HG03342 (cell line): ENCODE measurements at regions not wholly inside any gene's neighbourhood (a gene's known extent, or its start where the extent isn't known, plus 50 kb on each side); places are given as distances from the start of the nearest gene placed in this dataset.
A peak's percentile ranks its signal among the peaks of the same experiment; 100 is the strongest.

Experiments
- ATAC-seq: cut with Tn5 transposase; IDR thresholded peaks from one replicate; pipeline ENCODE4 v1.9.1; 2021; ENCODE audit warnings: mild to moderate bottlenecking, moderate library complexity; ENCODE audit not compliant: unreplicated experiment

DNA sequence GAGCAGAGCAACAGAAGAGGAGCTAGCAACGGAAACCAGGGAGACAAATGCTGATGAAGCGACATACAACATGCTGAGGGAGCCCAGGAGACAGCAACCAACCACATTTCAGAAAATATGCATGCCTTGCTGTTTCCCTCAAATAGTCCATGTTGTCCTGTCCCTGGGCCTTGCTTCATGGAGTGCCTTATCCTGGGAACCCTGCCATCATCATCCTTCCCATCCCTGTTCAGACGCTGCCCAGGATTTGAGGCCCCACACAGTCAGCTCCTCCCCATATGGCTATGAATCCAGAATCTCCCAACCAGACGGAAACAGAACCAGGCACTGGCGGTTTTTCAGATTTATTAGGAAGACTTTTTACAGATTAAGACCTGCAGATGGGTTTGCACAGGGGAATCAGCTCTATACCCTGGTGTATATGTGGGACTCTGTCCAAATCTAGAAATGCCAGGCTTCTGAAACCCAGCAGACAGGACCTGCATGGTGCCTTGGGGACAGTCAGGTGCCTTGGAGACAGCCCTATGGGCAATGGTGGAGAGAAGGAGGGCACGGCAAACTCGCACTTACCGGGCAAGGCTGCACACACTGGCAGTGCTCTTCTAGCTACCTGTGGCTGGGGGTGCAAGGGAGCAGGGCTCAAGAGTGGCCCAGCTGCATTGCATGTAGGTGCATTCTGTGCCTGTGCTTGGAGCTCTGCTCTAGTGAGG, 199.7 kb upstream of the MAMLD1 start:
- ATAC-seq = no peak

DNA sequence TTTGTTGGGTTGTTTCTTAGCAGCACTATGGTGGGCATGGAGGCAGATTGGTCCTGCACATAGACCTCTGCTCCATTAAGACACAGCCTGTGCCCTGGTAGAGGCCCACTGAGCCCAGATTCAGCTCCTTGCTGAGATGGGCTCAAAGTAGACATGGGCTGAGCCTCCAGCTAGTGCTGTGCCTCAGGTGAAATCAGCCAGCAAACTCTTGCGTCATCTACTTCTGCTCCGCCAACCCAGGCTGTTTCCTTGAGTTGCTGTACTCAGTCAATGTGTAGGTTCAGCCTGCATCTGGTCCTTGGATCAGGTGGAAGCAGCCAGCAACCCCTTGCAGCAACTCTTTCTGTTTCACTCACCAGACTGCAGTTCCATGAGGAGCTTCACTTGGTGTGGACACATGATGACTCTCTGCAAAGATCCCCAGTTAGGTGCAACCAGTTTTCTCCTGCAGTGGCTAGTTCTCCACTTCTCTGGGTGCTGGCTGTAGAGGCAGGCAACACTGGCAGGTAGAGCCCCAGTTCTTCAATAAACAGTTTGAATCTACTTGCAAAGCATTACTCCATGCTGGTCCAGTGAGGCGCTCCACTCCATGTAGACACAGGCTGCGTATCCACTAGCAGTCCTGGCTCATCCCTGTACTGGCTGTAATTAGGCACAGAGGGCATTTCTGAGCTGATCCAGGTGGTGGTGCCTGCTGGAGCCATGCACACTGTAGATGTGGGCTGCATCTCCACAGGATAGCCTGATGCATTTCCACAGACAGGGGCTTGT, 199.0 kb upstream of the MAMLD1 start:
- no peak for ATAC-seq

DNA sequence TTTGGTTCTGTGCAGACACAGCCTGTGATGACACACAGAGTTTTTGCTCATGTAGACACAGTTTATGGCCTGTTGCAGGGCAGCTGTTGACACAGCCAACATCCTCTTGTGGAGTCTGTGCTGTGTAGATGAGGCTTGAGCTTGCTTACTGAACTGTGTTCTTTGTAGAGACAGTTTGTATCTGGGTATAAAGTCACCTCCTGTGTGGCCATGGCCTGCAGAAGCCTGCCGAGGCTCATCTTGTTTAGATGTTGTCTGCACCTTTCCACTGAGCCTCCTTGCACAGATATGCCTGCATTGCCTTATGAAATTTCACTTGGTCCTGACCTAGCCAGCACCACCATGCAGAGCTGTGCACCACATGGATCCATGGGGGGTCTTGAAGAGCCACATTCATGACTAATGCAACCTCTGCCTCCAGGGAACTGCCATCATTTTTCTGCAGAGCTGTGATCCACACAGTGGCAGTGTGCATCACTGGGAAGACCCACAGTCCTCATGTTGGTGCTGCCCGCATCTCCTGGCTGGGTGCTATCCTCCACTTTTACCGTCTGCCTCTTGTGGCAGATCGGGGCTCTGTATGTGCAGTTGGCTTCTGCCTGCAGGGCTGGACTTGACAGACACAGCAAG, 198.0 kb upstream of the MAMLD1 start:
- ATAC-seq = no peak

DNA sequence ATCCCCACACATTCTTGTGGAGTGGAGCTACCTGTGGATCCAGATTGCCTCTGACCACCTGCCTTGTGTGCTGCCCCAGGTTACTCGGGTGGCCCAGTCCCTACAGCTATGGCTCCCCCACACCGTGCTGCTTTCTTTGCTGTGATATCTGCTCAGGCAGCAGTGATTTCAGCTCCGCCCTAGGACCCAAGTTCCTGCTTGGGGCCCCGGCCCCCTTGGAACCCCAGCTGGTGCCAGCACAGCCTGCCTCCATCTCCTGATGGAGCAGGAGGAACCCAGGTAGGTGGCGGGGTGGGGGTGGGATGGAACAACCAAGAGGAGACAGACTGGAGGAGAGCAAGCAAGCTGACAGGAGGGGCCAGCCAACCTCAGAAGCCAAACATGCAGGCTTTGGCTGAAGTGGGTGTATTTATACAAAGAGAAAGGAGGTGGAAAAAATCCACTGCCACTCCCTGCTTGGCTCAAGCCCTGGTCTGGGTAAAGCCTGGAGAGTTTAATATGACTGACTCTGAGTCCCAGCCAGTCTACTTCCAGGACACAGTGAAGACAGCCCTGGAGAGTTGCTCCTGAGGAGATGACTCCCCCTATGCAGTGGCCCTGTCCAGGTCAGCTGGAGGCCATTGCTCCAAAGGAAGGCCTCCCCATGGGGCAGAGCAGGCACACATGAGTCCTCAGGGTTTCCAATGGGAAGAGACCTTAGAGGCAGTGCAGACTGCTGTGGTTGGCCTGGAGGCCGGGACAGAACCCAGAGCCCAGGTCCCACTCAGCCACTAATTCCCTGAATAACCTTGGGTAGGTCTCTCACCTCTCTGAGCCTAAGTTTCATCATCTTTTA, 197.1 kb upstream of the MAMLD1 start:
- no peak for ATAC-seq

DNA sequence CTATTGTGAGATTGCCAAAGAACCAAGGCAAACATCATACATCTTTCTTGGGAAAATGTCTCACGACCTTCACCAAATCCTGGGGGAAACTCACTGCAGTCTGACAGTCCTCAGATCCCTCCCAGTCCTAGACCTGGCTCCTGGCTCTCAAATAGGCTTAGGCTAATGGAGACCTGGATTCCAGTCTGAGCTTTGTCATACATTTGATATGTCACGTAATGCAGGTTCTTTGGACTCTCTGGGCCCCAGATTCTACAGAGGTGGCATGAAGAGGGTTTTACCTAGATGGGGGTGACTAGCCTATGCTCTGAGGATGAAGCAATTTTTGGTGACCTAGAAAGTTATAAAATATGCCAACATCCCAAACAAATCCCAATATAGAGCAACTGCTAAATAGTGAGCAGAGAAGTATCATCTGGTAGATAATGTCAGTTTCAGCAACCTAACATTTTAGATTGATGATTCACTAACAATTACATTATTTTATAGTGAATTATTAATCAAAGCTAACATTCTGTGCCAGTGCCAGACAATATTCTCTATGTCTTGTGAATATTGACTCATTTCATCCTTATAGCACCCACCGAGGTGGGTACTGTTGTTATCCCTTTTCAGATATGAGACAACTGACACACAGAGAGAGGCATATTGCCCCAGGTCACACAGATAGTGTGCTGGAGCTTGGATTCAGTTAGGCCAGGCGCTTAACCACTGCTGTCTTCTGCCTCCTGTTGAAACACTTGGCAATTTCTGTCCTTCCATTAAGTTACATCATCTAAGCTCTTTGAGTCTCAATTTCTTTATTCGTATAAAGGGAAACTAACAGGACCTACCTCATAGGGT, 195.4 kb upstream of the MAMLD1 start:
- no peak for ATAC-seq

DNA sequence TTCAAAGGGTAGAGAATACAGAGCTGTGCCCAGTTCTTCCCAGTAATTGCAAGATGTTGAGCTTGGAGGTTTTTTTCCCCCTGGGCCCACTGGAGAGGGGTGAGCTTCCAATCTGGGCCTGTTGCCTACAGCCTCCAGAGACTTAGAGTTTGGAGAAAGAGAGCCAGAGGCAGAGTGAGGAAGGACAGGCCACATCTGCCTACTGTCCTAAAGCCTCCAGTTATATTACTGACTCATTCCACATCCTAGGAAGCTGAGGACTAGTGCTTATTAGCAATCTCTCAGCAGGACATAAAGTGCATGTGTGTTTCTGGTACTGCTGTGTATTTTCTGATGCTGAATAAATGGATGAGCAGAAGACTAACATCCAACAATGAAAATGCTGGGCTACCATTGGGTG, 181.0 kb upstream of the MAMLD1 start:
- ATAC-seq = no peak

DNA sequence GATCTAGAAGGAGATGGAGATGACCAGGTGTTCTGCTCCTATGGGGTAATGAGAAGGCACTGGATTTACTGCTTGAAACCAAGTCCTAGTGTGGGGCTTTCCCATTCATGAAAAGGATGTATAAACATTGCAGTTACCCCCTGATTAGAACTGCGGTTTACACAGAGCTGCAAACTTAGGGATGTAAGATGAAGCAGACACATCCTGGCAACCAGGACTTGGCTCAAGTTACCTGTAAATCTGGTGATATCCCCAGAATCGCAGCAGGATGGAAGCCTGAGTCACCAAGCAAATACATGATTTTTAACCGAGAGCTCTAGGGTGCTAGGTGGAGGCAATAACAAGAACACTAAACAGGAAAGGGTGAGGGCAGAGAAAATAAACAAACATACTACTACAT, 178.6 kb upstream of the MAMLD1 start:
- ATAC-seq = no peak

DNA sequence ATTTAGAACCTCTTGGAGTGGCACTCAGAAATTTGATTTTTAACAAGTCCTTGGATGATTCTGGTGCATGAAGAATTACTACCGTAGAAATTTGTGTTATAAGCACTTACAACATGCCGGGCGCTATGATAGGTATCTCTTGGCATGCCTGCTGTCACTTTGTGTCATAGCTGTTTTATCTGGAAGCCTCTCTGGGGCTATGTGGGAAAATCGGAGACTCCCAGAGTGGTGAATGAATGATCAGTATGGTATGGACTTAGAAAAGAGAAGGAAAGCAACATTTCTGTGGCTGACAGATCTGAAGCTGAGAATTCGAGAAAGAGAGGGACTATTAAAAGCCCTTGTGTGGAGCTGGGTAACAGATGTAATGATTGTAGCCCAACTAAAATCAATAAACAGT, 177.4 kb upstream of the MAMLD1 start:
- ATAC-seq = no peak

DNA sequence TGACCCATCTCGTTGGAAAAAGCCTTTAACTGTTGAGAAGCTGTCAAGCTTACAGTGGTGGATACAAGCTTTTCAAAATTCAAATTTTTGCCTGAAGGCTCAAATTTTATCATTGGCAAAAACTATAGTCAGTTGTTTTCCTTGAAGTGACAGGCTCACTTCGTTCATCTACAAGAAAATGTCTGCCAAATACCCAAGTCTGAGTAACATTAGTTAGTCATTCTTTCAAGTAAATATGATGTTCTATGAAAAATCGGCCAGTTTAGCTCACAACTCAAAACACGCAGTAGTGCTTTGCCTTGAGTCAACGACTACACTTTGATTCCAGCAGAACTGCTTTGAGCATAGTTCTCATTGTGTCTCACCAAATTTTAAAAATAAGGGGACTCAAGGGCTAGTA, 170.3 kb upstream of the MAMLD1 start:
- no peak for ATAC-seq

DNA sequence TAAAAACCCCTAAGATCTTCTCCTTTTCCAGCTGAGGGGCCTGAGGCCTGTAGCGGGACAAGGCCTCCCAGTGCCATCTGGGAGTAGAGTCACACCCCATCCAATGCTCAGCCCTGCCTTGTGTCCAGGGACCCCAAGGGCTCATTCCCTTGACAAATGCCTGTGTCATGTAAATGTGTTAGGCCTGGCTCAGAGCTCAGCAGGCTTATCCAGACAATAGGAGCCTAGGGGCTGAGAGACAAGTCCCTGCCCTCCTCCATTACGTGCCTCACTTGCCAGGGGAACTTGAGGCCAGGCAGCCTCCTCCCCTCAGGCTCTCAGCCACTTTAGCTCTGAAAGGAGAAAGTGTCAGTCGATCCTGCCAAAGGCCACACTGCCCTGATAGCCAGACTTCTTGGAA, 166.8 kb upstream of the MAMLD1 start:
- ATAC-seq = no peak

DNA sequence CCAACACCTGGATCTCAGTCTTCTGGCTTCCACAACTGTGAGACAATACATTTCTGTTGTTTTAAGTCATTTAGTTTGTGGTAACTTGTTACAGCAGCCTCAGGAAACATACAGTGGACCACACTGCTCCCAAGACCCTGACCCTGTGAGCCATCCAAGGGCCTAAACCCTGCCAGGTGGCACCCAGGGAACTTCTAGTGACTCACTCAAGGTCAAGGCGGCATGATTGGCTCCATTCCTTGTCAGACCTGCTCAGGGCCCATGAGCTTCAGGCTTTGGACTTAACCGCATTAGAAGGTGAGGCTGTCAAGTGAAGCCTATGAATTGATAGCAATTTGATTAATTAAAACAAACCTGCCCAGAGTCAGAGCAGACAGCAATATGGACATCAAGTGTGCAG, 165.7 kb upstream of the MAMLD1 start:
- ATAC-seq = no peak

DNA sequence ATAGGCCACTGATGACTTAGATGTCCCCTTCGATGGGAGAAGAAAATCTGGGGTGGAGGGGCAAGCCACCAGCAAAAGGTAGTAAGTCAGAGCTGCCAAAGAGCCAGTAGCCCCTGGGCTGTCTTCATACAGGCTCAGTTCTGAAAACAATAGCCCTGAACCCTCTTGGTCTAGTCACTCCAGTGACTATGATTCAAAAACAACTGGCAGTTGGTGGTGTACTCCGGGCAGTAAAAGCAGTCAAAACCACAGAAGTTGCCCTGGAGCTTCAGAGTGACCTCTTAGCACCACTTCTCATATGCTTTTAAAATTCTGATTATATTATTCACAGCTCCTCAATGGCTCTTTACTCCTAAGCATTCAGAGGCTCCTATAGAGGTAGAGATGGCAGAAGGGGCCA, 164.3 kb upstream of the MAMLD1 start:
- ATAC-seq = no peak

DNA sequence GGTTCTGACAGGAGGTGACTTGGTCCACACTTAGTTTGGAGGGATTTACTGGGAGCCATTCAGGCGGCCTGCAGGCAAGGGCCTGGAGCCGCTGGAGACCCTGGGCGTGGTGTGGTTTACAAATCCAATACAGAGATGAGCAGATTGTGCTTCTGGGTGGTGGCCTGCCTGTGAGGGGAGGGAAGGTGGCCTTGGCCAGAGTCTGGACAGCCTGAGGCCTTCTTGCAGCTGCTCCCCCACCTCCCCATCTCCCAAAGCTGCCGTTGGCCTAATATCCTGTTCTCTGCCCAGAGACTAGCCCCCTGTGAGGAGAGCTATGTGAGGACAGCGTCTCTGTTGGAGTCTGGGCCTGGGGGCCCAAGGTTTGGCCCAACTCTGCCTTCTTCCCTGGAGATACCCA, 163.9 kb upstream of the MAMLD1 start:
- no peak for ATAC-seq

DNA sequence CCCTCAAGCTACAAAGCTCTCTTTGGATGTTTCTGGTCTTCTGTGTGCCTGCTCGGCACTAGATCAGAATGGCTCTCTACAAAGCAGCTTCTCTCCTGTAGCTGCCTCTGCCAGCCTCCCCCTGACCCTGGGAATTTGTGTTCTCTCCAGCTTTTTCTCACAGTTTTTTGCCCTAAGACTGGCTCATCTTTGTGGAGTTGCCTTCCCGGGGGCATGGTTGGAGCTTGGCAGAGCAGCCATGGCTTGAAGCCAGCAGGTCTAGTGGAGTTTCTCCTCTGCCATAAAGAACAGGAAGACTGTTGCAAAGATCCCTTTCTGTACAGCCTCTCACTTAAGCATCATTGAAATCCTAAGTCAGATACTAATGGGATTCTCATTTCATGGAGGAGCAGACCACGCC, 163.3 kb upstream of the MAMLD1 start:
- no peak for ATAC-seq

DNA sequence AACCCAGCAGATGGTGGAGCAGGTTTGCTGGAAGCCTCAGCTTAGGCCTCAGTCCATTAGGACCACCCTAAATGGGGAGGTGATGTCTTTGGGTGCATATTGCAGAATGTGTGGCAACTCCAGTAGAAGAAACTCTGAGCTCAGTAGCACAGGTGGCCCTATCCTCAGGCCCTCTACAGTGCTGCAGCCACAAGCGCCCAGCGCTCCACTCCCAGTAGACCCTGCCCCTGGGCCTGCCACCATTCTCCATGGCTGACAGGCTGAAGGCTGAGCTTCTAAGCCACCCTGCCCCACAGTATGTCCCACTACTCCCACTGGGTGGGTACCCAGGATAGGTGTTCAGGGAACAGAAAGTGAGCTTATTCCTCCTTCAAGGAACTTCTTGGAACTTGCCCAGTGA, 162.8 kb upstream of the MAMLD1 start:
- no peak for ATAC-seq

DNA sequence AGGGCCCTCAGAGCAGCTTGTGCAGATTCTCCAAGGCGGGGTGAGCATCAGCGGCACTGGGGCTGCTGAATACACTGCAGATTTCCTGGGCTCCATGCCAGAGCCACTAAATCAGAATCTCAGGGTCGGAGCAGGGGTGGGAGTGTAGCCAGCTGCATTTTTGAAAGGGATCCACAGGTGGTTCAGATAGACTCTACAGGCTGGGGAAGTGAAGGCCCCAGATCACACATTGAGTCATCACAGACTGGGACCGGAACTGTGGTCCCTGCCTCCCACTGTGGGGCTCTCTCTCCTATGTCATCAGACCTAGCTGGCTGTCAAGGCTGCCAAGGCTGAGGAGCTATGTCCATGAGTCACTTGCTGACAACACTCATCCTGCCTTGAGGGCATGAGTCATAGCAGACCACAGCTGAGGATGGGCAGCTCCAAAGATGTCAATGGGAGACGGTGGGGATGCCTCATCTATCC, 162.3 kb upstream of the MAMLD1 start:
- peak; percentile 99 for ATAC-seq

DNA sequence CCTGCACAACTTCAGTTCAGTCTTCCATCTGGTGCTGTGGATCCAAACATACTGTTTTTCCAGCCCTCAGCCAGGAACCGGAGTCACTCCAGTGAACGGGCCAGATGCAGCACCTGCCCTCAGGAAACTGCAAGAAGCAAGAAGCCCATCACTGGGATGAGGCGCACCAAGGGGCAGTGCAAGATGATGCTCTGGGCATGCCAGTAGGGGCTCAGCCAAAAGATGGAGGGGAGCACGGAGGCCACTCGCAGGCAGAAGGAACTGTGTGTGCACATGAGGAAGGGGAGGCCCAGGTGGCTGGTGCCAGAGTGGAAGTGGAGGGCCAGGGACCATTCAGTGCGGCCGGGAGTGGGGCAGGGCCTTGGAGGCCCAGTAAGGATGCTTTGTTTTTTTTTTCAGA, 161.7 kb upstream of the MAMLD1 start:
- no peak for ATAC-seq

DNA sequence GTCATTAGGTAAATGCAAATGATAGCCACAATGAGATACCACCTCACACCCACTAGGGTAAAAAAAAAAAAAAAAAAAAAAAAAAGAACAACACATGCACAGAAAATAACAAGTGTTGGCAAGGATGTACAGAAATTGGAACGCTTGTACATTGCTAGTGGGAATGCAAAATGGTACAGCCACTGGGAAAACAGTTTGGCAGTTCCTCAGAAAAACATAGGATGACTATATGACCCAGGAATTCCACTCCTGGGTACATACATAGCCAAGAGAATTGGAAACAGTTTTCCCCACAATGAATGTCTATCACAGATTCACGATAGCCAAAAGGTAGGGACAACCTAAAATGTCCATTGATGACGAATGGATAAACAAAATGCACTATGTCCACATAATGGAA, 161.3 kb upstream of the MAMLD1 start:
- ATAC-seq = no peak

DNA sequence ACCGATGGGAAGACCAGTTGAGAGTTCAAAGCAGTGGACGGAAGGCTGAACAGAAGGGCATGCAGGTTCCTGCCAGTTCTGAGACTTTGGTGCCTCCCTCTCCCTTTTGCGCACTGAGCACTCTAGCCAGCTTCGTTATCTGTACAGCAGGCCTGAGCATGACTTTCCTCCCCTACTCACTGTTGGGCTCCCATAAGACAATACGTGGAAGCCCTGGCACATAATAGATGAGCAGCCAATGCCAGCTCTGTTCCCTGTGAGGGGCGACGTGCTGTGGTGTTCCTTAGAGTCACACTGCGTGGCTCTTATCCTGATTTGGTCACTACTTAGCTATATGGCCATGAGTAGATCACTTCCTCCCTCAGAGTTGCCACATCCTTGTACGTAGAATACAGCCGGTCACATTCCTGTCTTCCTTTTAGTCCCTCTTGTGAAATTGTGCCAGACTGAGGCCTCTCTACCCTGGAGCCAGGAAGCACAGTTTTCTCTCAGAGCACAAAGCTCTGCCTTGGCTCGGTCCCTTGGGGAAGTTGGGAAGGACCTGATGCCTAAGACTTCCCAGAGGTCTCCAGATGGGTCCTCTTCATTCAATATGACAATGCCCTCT, 160.4 kb upstream of the MAMLD1 start:
- no peak for ATAC-seq

DNA sequence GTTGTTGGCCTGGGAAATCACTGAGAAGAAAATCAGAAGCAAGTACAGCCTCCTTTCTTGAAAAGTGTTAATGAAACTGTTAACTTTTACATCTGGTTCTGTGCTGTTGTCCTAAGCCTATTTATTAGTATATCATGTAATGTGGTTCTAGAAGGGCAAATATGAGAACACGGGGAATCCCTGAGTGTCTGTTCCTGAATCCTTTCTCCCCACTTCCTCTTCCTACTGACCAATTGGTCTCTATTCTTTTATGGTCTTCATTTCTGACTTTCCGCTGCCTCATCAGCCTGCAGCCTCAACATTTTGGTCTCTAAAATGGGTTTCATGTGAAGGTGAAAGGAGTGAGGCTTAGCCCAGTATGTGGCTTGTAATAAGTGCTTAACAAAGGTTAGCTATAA, 159.9 kb upstream of the MAMLD1 start:
- no peak for ATAC-seq
